Retinal pigment epithelial cell (primary cell): ENCODE measurements at regions not wholly inside any gene's neighbourhood (a gene's known extent, or its start where the extent isn't known, plus 50 kb on each side); places are given as distances from the start of the nearest gene placed in this dataset.

Experiments used
- DNase-seq: peaks from one replicate; pipeline ENCODE4 v3.0.0-alpha.2; 2010; ENCODE audit warnings: low read depth
- H3K4me3 ChIP-seq: 2 replicates; pipeline ENCODE4 v1.5.1; 2011; ENCODE audit warnings: mild to moderate bottlenecking, low read length, control low read depth, moderate library complexity
- TF ChIP-seq, protein P1 (sequence below): conservative IDR thresholded peaks from 2 replicates; pipeline ENCODE4 v1.5.1; 2011; ENCODE audit warnings: low read depth, low read length, control low read depth, inconsistent platforms

DNA sequence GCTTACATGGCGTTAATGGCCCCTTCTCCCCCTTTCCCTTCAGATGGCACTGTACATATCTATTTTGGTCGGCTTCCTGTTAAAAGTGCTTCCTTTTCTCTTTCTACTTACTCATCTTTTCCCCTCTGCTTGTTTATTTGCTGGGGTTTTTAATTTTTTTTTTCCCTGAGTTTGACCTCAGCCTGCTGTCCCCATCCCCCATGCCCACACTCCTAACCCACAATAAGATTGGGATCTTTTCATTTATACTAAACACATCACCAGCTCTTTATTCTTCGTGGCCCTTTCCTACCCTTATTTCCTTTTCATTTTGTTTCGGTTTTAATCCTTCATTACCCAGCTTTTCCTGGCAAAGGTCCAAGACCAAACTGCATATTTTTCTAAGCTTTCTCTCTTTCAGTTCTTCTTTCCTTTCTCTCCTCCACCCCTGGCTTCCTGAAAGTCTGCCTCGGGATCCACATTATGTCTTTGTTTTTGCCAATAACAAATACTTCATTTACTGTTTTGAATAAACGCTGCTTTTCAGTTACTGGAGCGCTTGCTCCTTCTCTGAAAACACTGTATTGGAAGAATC, 152.0 kb upstream of the USP9X start:
- TF ChIP-seq, protein P1, sequence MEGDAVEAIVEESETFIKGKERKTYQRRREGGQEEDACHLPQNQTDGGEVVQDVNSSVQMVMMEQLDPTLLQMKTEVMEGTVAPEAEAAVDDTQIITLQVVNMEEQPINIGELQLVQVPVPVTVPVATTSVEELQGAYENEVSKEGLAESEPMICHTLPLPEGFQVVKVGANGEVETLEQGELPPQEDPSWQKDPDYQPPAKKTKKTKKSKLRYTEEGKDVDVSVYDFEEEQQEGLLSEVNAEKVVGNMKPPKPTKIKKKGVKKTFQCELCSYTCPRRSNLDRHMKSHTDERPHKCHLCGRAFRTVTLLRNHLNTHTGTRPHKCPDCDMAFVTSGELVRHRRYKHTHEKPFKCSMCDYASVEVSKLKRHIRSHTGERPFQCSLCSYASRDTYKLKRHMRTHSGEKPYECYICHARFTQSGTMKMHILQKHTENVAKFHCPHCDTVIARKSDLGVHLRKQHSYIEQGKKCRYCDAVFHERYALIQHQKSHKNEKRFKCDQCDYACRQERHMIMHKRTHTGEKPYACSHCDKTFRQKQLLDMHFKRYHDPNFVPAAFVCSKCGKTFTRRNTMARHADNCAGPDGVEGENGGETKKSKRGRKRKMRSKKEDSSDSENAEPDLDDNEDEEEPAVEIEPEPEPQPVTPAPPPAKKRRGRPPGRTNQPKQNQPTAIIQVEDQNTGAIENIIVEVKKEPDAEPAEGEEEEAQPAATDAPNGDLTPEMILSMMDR = no peak
- peak overlapping the region; percentile 20 for H3K4me3 ChIP-seq
- DNase-seq = no peak

DNA sequence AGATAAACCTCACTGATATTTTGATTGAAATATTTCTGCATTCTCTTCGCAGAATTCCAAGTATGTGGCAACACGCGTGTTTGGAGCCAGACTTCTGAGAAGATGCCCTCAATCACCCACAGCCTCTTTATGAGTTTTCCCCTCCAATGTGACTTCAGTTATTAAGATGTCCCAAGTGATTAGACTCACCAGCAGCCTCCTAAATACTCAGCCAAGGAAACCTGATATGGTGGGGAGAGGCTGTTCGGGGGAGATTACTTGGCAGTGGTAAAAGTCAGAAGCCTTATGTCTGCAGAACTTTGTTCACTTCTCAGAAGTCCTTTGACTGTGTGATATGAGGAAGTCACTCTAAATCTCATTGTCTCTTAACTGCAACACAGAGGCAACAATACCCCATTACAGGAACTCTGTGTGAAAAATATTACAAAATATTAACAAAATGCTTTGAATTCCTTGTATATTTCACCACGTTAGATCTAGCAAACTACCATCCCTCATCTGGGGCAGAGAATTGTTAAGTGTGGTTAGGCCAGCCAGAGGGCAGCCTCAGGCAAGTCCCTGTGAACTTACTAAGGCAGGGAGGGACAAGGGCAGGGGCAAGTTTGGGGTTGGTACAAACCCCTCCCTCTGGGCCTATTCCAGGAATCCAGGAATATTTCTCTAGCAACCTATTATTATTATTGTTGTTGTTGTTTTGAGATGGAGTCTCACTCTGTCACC, 151.4 kb upstream of the USP9X start:
- TF ChIP-seq, protein P1 = peak; percentile 26
- no peak overlapping the region for H3K4me3 ChIP-seq
- DNase-seq = peak; percentile 56

DNA sequence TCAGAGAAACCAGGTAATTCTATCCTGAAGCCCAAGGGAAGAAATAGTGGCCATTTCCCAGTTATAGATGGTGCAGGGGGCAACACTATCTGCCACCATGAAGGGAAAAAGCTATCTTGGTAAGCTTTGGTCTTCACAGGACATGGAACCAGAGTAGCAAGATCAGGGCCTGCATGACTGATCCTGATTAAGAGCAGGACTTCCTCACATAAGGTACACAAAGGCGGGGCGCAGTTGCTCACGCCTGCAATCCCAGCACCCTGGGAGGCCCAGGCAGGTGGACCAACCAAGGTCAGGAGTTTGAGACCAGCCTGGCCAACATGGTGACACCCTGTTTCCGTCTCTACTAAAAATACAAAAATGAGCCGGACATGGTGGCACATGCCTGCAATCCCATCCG, 148.4 kb upstream of the USP9X start:
- no peak overlapping the region for H3K4me3 ChIP-seq
- TF ChIP-seq, protein P1 = no peak
- DNase-seq = no peak

DNA sequence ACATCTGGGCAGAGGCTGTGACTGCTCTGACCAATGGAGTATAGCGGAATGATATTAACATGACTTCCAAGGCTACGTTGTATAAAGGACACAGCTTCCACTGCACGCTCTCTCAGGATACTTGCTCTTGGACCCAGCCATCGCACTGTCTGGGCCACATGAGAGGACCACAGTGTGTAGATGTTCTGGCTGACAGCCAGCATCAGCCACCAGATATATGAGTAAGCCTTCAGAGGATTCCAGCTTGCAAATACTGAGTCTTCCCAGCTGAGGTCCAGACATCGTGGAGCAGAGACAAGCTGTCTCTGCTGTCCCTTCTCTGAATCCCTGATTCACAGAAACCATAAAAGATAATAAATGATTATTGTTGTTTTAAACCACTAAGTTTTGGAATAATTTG, 146.8 kb upstream of the USP9X start:
- TF ChIP-seq, protein P1 = no peak
- H3K4me3 ChIP-seq = no peak overlapping the region
- no peak for DNase-seq

DNA sequence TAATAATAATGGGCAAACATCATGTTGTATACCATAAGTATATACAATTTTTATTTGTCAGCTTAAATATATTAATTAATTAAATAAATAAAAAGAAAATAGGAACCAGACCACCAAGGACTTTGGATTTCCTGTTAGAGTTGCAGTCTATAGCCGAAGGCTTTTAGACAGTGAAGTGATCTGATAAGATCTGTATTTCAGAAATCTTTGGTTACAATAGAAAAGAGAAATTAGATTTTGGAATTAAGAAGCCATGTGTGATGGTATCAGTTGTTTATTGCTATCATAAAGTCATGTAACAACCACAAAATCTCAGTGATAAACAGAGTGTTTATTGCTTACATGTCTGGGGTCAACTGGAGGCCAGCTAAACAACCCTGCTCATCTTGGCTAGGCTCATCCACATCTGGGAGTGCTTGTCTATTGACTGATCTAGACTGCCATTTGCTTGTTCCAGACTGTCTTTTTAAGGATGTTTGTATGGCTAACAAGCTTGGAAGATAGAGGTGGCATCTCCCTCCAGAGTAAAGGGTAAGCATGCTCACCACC, 142.1 kb upstream of the USP9X start:
- TF ChIP-seq, protein P1 = no peak
- DNase-seq = no peak
- H3K4me3 ChIP-seq = no peak overlapping the region

DNA sequence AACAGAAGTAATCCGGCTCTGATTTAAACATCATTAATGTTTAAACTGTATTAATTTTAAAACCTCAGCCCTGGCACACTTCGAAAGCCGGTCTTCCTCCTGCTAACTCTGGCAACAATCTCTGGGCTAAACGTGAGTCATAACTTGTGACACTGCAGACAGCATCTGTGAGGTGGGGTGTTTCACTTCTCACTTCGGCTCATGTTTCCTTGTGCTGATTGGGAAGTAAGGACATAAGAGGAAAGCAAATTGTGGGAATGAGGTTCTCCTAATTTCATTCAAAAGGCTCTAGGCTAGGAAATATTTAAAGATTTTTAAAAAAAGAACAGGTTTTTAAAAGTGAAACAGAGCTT, 139.9 kb upstream of the USP9X start:
- no peak overlapping the region for H3K4me3 ChIP-seq
- peak; percentile 62 for DNase-seq
- TF ChIP-seq, protein P1 = no peak

DNA sequence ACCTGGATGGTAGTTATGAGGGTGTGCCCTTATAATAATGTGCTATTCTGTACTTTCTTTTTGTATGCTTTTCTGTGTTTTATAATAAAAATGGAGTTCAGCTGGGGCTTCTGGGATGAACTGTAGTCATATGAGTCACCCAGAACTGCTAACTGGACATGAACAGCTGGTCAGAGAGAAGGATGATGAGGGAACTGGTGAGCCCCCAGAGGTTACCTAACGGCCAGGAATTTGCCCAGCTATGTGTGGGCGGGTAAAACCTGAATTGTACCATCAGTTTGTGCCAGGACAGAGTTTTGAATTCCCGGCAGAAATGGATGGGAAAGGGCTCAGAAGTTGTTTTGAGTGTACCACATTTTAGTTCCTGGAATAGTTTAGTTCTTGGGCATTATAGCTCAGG, 138.0 kb upstream of the USP9X start:
- H3K4me3 ChIP-seq = no peak overlapping the region
- TF ChIP-seq, protein P1 = no peak
- no peak for DNase-seq
